Cardiac septum (tissue), 1 donor: ENCODE measurements at regions not wholly inside any gene's neighbourhood (a gene's known extent, or its start where the extent isn't known, plus 50 kb on each side); places are given as distances from the start of the nearest gene placed in this dataset.
"Not testable (repeated sequence)": the region's sequence is repeated elsewhere in the genome, so short reads cannot be mapped to it uniquely, and the experiment has no call there.

Experiments
- DNase-seq: peaks from one replicate; pipeline ENCODE4 v3.0.0-alpha.2; 2020; ENCODE audit warnings: low spot score
- intact Hi-C: fragments of 100-400 bp; cut with DNase I; formaldehyde crosslinking; loops from one replicate; pipeline ENCODE4 v1.14.0; 2022
- donor health status: DM: no; HTN: no; CAD: no.

GRCh38 chr13:95387733-95388207 is 86.5 kb upstream of the ABCC4 start:
- intact Hi-C loops: no loop called here
- no peak for DNase-seq

GRCh38 chr13:95388420-95389079 is 87.3 kb upstream of the ABCC4 start:
- intact Hi-C loops: no loop called here

GRCh38 chr13:95391362-95391761 is 90.1 kb upstream of the ABCC4 start:
- DNase-seq: no peak

More at GRCh38 chr13:95388420-95389079, 87.3 kb upstream of the ABCC4 start:
- no peak for DNase-seq

GRCh38 chr13:95391785-95392184 is 90.5 kb upstream of the ABCC4 start:
- intact Hi-C loops: no loop called here

More at GRCh38 chr13:95391362-95391761, 90.1 kb upstream of the ABCC4 start:
- intact Hi-C loops: no loop called here

GRCh38 chr13:95392597-95392996 is 91.3 kb upstream of the ABCC4 start:
- intact Hi-C loops: no loop called here
- DNase-seq: no peak

More at GRCh38 chr13:95391785-95392184, 90.5 kb upstream of the ABCC4 start:
- no peak for DNase-seq

GRCh38 chr13:95403349-95404140 is 102.3 kb upstream of the ABCC4 start:
- intact Hi-C loops: loop anchor here (2.0 kb wide), 1 partner anchor 215 kb away; no protein-coding TSS in a partner anchor
- no peak for DNase-seq

- peak; percentile 92 for DNase-seq
- intact Hi-C loops: loop anchor here (2.0 kb wide), 1 partner anchor 216 kb away; no protein-coding TSS in a partner anchor
Observed at GRCh38 chr13:95404141-95404882, 103.1 kb upstream of the ABCC4 start.

- no peak for DNase-seq
- intact Hi-C loops: no loop called here
Observed at GRCh38 chr13:95406176-95406575, 104.9 kb upstream of the ABCC4 start.

- DNase-seq: no peak
- intact Hi-C loops: no loop called here
Observed at GRCh38 chr13:95411428-95412040, 110.3 kb upstream of the ABCC4 start.

GRCh38 chr13:95418946-95419345 is 117.7 kb upstream of the ABCC4 start:
- no peak for DNase-seq
- intact Hi-C loops: no loop called here

- no peak for DNase-seq
- intact Hi-C loops: no loop called here
Observed at GRCh38 chr13:95420501-95420900, 119.2 kb upstream of the ABCC4 start.

GRCh38 chr13:95426631-95427030 is 125.4 kb upstream of the ABCC4 start:
- DNase-seq: no peak
- intact Hi-C loops: no loop called here

- intact Hi-C loops, DNase-seq: not testable (repeated sequence)
Observed at GRCh38 chr13:95430525-95430924, 122.0 kb upstream of the CLDN10 start.

- intact Hi-C loops: no loop called here
- no peak for DNase-seq
Observed at GRCh38 chr13:95432141-95432540, 120.4 kb upstream of the CLDN10 start.

GRCh38 chr13:95433537-95433936 is 119.0 kb upstream of the CLDN10 start:
- DNase-seq: no peak
- intact Hi-C loops: no loop called here

GRCh38 chr13:95434111-95434510 is 118.4 kb upstream of the CLDN10 start:
- no peak for DNase-seq
- intact Hi-C loops: no loop called here

GRCh38 chr13:95437561-95437960 is 115.0 kb upstream of the CLDN10 start:
- intact Hi-C loops: no loop called here
- DNase-seq: no peak

- intact Hi-C loops: no loop called here
- no peak for DNase-seq
Observed at GRCh38 chr13:95438297-95438696, 114.2 kb upstream of the CLDN10 start.

GRCh38 chr13:95440441-95441088 is 112.0 kb upstream of the CLDN10 start:
- intact Hi-C loops: no loop called here
- DNase-seq: no peak
